ENCODE measurements at regions not wholly inside any gene's neighbourhood (a gene's known extent, or its start where the extent isn't known, plus 50 kb on each side); places are given as distances from the start of the nearest gene placed in this dataset.
"Not testable (repeated sequence)": the region's sequence is repeated elsewhere in the genome, so short reads cannot be mapped to it uniquely, and the experiment has no call there.

DNA sequence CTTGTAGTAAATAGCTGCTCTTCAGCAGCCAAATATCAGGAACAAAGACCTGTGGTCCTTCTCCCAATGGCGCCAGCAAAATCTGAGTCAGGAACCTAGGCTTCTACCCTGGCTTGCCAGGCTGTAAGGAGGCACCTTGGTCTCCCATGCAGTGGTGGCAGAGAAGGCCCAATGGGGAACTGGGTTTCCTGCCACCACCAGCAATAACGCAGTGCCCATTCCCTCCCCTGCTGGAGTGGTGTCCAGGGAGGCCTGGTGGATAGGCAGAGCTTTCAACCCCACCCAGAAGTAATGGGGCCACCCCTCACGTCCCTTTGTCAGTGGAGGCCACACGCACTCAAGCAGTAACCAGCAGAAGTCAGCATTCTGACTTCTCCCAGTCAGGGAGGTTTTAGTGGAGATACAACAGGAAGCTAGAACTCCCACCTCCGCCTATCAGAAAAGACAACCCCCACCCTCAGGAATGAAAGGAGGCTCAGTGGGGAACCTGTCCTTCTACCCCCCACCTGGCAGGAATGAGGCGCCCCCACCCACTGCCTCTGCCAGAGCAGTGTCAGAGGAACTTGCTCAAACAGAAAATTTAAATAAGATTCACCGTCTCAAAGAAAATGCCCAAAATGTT, 132.4 kb downstream of the COPS8 start:
- DNase-seq (ENCODE audit: low spot score): no peak

- no peak for DNase-seq (ENCODE audit: low spot score)
These were observed 133.1 kb downstream of the COPS8 start for GRCh38 chr2:237218756-237219155.

DNA sequence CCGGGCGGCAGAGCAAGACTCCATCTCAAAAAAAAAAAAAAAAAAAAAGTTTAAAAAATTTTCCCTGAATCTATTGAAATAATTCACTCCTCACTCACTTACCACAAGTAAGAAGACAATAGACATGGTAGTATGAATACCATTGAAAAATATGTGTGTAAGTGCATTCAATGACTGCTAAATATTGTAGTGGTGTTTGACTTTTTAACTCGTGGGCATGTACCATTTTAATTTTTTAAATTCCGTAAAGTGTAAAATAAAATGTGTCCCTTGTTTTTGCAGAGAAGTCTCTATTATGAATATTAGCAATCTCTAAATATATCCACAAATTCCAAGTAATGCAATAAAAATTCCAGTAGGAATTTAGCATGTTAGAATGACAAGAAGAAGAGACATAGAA, 134.1 kb downstream of the COPS8 start:
- DNase-seq (ENCODE audit: low spot score): no peak

GRCh38 chr2:237221443-237221842, 135.8 kb downstream of the COPS8 start:
- DNase-seq (ENCODE audit: low spot score): no peak

- no peak for DNase-seq (ENCODE audit: low spot score)
These were observed 136.5 kb downstream of the COPS8 start for GRCh38 chr2:237222178-237222577.

GRCh38 chr2:237222601-237223041, 136.9 kb downstream of the COPS8 start:
- DNase-seq (ENCODE audit: low spot score): no peak

GRCh38 chr2:237223201-237223861, 137.6 kb downstream of the COPS8 start:
- DNase-seq (ENCODE audit: low spot score): no peak

DNA sequence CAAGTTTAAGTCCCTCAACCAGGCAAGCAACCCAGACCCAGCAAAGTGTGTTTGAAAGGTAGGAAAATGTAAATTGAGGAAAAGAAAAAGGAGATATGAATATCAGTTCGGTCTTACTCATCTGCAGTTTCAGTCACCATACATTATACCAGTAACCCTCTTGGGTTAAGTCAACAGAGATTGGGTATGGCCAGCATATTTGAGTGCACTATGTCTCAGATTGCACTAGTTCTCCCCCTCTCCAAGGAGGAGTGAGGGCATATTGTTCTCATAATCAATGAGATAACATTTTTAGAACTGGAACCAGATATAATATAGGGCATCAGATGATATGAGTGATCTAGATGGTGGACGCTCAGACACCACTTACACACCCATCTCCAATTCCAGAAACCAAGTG, 141.5 kb downstream of the COPS8 start:
- DNase-seq (ENCODE audit: low spot score): no peak

DNA sequence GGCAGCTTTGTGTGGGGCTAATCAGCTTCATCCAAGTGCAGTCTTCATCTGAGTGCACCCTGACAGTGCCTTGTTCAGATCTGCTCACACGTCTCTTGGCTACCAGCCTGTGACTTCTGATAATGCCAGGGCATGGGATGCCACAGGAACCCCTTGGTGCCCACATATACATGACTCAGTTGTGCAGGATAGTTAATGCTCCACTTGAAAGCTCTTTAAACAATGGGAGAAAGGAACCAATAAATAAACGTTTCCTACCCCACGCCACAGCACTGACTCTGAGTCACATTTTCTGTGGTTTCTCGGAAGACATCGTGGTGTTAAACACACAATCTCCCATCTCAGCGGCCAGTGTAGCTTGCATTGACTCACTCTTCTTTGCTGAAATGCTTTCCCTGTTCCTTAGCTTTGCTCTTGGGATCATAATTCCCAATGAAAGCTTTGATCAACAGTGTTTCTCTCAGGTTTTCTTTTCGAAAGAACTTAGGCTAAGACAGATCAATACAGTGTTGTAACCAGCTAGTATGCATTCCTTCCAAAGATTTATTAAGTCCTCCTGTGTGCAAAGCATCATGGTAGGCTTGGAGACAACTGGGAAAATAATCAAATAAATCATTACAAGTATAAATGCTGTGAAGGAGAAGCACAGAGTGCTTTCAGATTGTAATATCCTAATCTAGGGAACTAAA, 142.0 kb downstream of the COPS8 start:
- DNase-seq (ENCODE audit: low spot score): peak; percentile 46

- no peak for DNase-seq (ENCODE audit: low spot score)
These were observed 142.6 kb downstream of the COPS8 start for GRCh38 chr2:237228281-237228625.

DNA sequence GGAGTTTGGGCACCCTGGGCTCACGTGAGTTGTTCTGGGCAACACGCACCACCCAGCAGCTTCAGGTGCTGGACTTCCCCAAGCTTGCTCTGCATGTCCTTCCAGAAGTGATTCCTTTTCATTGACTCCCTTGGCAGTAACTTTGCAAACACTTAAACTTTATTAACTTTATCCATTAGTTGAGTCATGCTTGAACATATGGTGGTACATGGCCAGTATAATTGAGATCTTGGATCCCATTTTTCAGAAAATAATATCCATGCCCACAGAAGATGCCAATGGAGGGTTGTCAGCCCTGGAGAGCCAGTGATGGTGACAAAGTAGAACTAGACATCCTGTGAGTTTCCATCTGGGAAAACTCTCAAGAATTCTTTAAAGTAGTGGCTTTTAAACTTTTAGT, 144.2 kb downstream of the COPS8 start:
- no peak for DNase-seq (ENCODE audit: low spot score)

DNA sequence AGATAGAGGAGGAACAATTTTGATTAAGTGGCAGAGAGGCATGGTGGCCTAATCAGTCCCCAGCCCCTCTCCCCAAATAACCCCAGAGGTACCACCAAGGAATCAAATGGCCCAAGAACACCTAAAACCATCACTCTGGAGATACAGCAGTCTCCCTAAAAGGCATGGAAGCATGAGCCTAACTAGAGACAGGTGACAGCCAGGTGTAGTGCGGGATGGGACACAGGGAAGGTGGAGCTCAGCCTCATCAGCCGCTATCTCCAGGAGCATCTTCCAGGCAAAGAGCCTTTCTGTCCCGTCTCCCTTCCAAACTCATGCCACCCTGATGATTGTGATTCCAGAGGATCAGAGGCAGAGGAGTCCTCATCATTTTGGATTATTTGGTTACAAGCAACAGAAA, 144.7 kb downstream of the COPS8 start:
- no peak for DNase-seq (ENCODE audit: low spot score)

DNA sequence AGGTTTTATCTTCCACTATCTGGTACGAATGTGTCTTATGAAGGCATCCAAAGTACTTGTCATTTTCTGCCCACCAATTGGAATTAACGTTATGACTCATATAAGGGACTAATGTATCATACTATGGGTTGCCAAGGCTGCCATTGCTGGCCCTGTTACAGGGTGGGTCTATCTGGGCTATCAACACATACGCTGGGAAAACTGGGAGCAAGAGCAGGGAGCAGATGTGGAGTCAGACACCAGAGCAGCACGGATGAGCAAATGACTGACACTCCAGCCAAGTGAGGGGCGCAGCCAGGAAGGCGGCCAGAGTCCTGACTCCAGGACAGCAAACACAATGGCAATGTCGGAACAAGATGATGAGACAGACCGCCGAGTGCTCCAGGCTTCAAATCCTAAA, 145.9 kb downstream of the COPS8 start:
- no peak for DNase-seq (ENCODE audit: low spot score)

DNA sequence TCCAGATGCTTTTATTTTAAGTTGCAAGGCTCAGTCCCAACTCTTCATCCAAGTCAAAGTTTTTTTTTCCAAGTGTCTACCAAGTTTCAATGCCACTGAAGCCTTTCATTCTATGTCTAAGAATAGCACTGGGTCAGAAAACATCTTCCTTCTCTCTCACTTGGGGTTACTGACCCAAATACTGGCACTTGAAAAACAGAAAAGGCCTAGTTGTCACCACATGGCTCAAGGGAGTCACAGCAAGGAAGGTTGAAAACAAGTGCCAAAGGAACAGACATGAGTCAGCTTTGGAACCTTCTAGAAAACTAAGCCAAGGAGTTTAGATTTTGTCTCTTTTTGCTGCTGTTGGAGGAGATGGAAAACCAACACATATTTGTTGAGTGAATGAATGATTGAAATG, 146.5 kb downstream of the COPS8 start:
- DNase-seq (ENCODE audit: low spot score): no peak

GRCh38 chr2:237234268-237234667, 148.6 kb downstream of the COPS8 start:
- no peak for DNase-seq (ENCODE audit: low spot score)

- no peak for DNase-seq (ENCODE audit: low spot score)
These were observed 149.8 kb downstream of the COPS8 start for GRCh38 chr2:237235383-237236095.

DNA sequence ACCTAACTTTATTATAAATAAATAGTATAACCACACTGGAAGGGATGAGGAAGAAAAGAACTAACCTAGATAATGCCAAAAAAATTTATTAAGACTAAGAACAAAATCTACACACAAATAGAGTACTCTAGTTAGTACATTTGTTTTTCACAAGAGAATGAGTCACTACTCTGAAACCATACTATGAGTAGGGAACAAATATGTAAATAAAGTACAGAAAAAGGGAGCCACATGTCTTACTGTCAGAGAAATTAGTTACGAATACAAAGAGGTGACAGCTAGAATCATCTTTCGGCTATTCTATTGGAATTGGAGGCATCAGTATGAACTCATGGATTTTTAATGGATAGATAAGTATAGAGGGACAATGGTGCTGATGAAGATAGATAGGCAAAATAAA, 150.5 kb downstream of the COPS8 start:
- DNase-seq (ENCODE audit: low spot score): no peak

- DNase-seq (ENCODE audit: low spot score): no peak
These were observed 152.6 kb downstream of the COPS8 start for GRCh38 chr2:237238249-237238648.

DNA sequence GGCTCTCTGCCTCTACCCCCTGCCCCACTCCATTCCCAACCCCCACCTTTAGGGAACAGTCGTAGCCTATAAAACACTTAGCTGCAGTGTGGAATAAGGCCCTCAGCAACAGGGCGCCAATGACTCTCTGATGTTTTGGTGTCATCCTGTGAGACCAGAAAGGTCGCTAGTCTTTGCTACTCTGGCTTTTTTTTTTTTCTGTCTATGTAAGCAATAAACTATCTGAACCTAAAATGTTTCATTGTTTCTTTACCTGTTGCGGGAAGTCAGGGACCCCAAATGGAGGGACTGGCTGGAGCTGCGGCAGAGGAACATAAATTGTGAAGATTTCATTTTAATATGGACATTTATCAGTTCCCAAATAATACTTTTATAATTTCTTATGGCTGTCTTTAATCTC, 154.6 kb downstream of the COPS8 start:
- DNase-seq (ENCODE audit: low spot score): no peak

- not testable (repeated sequence) for DNase-seq (ENCODE audit: low spot score)
These were observed 155.2 kb downstream of the COPS8 start for GRCh38 chr2:237240868-237241267.

- no peak for DNase-seq (ENCODE audit: low spot score)
These were observed 156.4 kb downstream of the COPS8 start for GRCh38 chr2:237242091-237242536.

- no peak for DNase-seq (ENCODE audit: low spot score)
These were observed 157.8 kb downstream of the COPS8 start for GRCh38 chr2:237243487-237243886.

DNA sequence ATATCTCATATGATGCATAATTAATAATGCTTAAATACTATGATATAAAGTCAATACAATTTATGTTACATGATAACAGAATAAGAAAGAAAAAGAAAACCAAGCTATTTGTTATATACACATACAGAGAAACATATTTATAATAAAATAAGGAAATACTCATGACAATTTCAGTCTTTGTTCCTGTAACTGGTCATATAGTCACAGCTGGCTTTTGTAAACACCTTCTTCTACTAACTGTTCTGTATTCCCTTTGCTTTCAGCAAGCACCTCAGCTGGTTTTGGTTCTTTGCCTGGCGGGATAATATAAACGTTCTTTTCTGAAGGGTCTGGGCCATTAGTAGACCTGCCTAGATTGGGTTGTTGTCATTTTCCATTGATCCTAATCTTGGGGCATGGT, 158.5 kb downstream of the COPS8 start:
- no peak for DNase-seq (ENCODE audit: low spot score)
